Loucy (cell line): ENCODE measurements at regions not wholly inside any gene's neighbourhood (a gene's known extent, or its start where the extent isn't known, plus 50 kb on each side); places are given as distances from the start of the nearest gene placed in this dataset.

Experiments used
- H2AFZ ChIP-seq: fragments of 200-600 bp; sonication (generic); 2 replicates; pipeline ENCODE4 v1.6.0; 2016; ENCODE audit warnings: antibody characterized with exemption, mild to moderate bottlenecking, low read length, moderate library complexity
- H3F3A ChIP-seq: fragments of 200-600 bp; 2 replicates; pipeline ENCODE4 v1.6.0; 2016; ENCODE audit warnings: antibody characterized with exemption, low read depth, mild to moderate bottlenecking
- H3K27me3 ChIP-seq: fragments of 200-600 bp; sonication (generic); 2 replicates; pipeline ENCODE4 v1.6.1; 2014; ENCODE audit warnings: low read length, mild to moderate bottlenecking; ENCODE audit not compliant: insufficient read depth, poor library complexity, severe bottlenecking
- H3K36me3 ChIP-seq: fragments of 200-600 bp; sonication (generic); 2 replicates; pipeline ENCODE4 v1.6.1; 2016; ENCODE audit warnings: low read length; ENCODE audit not compliant: insufficient read depth
- H3K4me1 ChIP-seq: fragments of 200-600 bp; sonication (generic); 2 replicates; pipeline ENCODE4 v1.5.1; 2014; ENCODE audit warnings: low read length, mild to moderate bottlenecking; ENCODE audit not compliant: insufficient read depth, poor library complexity, severe bottlenecking
- H3K4me2 ChIP-seq: fragments of 200-600 bp; sonication (generic); 2 replicates; pipeline ENCODE4 v1.6.0; 2014; ENCODE audit warnings: antibody characterized with exemption, low read length, low read depth, mild to moderate bottlenecking; ENCODE audit not compliant: poor library complexity, severe bottlenecking
- H3K4me3 ChIP-seq: fragments of 200-600 bp; sonication (generic); 2 replicates; pipeline ENCODE4 v1.5.1; 2014; ENCODE audit warnings: low read length, mild to moderate bottlenecking, mixed read lengths; ENCODE audit not compliant: poor library complexity, severe bottlenecking
- H3K79me2 ChIP-seq: fragments of 200-600 bp; sonication (generic); 2 replicates; pipeline ENCODE4 v1.6.1; 2014; ENCODE audit warnings: low read length; ENCODE audit not compliant: insufficient read depth
- H3K9ac ChIP-seq: fragments of 200-600 bp; sonication (generic); 2 replicates; pipeline ENCODE4 v1.6.0; 2014; ENCODE audit warnings: mild to moderate bottlenecking, low read depth, low read length, moderate library complexity; ENCODE audit not compliant: poor library complexity, severe bottlenecking
- H3K9me2 ChIP-seq: fragments of 200-600 bp; sonication (generic); replicated peaks from 2 replicates; pipeline ENCODE4 v1.6.1; 2016; ENCODE audit warnings: low read depth, low read length, mixed read lengths
- H3K9me3 ChIP-seq: fragments of 200-600 bp; sonication (generic); 2 replicates; pipeline ENCODE4 v1.6.1; 2014; ENCODE audit warnings: mild to moderate bottlenecking, antibody characterized with exemption, low read length, low read depth; ENCODE audit not compliant: insufficient read depth
- H4K20me1 ChIP-seq: fragments of 200-600 bp; sonication (generic); 2 replicates; pipeline ENCODE4 v1.6.0; 2014; ENCODE audit warnings: antibody characterized with exemption, low read length, mild to moderate bottlenecking; ENCODE audit not compliant: insufficient read depth, poor library complexity, severe bottlenecking
- EZH2phosphoT487 ChIP-seq: fragments of 200-600 bp; IDR thresholded peaks from 2 replicates; pipeline ENCODE4 v1.6.1; 2018; ENCODE audit warnings: antibody characterized with exemption, mild to moderate bottlenecking, moderate library complexity, borderline replicate concordance
- TF ChIP-seq, protein P1 (sequence below): fragments of 200-600 bp; sonication (generic); conservative IDR thresholded peaks from 2 replicates; pipeline ENCODE4 v1.5.1; 2014; ENCODE audit warnings: mild to moderate bottlenecking, antibody characterized with exemption, low read length

DNA sequence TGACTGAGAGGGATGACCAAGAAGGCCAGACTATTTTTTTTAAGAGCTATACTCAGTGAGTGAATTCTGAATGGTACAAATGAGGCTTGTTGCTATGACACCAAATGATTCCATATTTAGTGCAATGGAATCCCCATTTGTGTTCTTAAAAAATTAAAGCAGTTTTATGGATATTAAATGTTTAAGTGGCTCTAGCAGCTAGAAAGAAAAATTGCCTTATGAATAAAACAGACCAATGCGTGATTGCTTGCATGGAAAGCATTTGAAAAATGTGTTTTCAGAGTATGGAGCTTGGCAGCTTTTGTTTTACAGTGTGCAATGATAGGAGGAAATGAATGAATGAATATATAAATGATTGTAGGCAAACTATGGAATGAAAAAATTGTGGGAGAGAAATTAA, 238.8 kb upstream of the DPP10 start:
- Histone ChIP-seq H3K36me3 (no peaks in the 10 kb centered on the region), H3F3A (no peaks in the 10 kb centered on the region), H3K4me2 (no peak overlapping the region), H4K20me1 (no peaks in the 10 kb centered on the region), H3K27me3 (no peaks in the 10 kb centered on the region), H3K9me3 (no peaks in the 10 kb centered on the region), H3K9ac (no peak overlapping the region), H3K9me2 (no peaks in the 10 kb centered on the region), H3K4me1 (no peaks in the 10 kb centered on the region), H2AFZ (no peak overlapping the region), H3K4me3 (no peak overlapping the region), H3K79me2 (no peaks in the 10 kb centered on the region)
- no peak for TF ChIP-seq EZH2phosphoT487
- TF ChIP-seq, protein P1, sequence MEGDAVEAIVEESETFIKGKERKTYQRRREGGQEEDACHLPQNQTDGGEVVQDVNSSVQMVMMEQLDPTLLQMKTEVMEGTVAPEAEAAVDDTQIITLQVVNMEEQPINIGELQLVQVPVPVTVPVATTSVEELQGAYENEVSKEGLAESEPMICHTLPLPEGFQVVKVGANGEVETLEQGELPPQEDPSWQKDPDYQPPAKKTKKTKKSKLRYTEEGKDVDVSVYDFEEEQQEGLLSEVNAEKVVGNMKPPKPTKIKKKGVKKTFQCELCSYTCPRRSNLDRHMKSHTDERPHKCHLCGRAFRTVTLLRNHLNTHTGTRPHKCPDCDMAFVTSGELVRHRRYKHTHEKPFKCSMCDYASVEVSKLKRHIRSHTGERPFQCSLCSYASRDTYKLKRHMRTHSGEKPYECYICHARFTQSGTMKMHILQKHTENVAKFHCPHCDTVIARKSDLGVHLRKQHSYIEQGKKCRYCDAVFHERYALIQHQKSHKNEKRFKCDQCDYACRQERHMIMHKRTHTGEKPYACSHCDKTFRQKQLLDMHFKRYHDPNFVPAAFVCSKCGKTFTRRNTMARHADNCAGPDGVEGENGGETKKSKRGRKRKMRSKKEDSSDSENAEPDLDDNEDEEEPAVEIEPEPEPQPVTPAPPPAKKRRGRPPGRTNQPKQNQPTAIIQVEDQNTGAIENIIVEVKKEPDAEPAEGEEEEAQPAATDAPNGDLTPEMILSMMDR: no peak

DNA sequence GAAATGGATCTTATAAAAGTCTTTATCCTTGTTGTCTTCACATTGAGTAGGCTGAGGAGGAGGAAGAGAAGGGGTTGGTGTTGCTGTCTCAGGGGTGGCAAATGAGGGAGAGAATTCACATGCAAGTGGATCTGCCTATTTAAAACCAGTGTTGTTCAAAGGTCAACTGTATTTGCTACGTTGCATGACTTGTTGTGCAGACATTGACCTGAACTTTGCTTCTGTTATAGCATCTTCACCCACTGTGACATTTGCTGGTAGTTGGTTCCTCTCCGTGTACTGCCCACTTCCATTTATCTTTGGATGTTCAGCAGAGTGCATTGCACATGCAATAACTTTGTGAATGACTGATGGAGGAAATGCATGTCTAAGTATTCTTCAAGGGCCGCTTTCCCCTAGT, 228.6 kb upstream of the DPP10 start:
- Histone ChIP-seq H3K4me1 (no peaks in the 10 kb centered on the region), H3K27me3 (no peaks in the 10 kb centered on the region), H3F3A (no peaks in the 10 kb centered on the region), H3K79me2 (no peaks in the 10 kb centered on the region), H3K36me3 (no peaks in the 10 kb centered on the region), H4K20me1 (no peaks in the 10 kb centered on the region), H2AFZ (no peak overlapping the region), H3K9ac (no peak overlapping the region), H3K4me3 (no peak overlapping the region), H3K9me2 (no peaks in the 10 kb centered on the region), H3K9me3 (no peaks in the 10 kb centered on the region), H3K4me2 (no peak overlapping the region)
- TF ChIP-seq, protein P1: no peak
- no peak for TF ChIP-seq EZH2phosphoT487

DNA sequence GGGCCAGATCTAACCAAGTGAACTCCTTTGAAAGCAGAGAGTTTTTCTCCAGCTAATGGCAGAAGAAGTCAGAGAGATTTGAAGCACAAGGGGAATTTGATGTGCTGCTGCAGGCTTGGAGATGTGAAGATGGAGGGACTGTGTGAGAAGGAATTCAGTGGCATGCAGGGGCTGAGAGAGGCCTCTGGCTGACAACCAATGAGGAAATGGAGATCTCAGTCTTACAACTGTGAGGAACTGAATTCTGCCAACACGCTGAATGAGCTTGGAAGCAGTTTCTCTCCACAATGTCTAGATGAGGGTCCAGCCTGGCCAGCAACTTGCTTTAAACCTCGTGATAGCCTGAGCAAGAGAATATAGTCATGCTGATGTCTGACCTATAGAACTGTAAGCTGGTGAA, 224.1 kb upstream of the DPP10 start:
- Histone ChIP-seq H3F3A (no peaks in the 10 kb centered on the region), H3K4me1 (no peaks in the 10 kb centered on the region), H3K79me2 (no peaks in the 10 kb centered on the region), H3K4me3 (no peak overlapping the region), H3K9ac (no peak overlapping the region), H2AFZ (no peak overlapping the region), H3K27me3 (no peaks in the 10 kb centered on the region), H3K9me3 (no peaks in the 10 kb centered on the region), H3K9me2 (no peaks in the 10 kb centered on the region), H3K4me2 (no peak overlapping the region), H4K20me1 (no peaks in the 10 kb centered on the region), H3K36me3 (no peaks in the 10 kb centered on the region)
- TF ChIP-seq EZH2phosphoT487: no peak
- TF ChIP-seq, protein P1: no peak
